ENCODE measurements at regions not wholly inside any gene's neighbourhood (a gene's known extent, or its start where the extent isn't known, plus 50 kb on each side); places are given as distances from the start of the nearest gene placed in this dataset.

- no peak for TF ChIP-seq RCOR1 (IDR thresholded peaks at IDR 0.05; ENCODE audit: low read length)
- no peak for TF ChIP-seq YY1 (IDR thresholded peaks at IDR 0.05; ENCODE audit: low read depth)
- no peak for TF ChIP-seq REST (IDR thresholded peaks at IDR 0.05; ENCODE audit: low read depth, low read length)
Measured at GRCh38 chr4:117210551-117210950, 125.2 kb upstream of the TRAM1L1 start.

Data from SK-N-SH (cell line).